ENCODE measurements at regions not wholly inside any gene's neighbourhood (a gene's known extent, or its start where the extent isn't known, plus 50 kb on each side); places are given as distances from the start of the nearest gene placed in this dataset.

GRCh38 chr21:38119793-38120192 lies 137.0 kb upstream of the KCNJ15 start:
- TF ChIP-seq CTCF (IDR thresholded peaks at IDR 0.05; ENCODE audit: low read length) (no peak), EZH2 (optimal IDR thresholded peaks at IDR 0.05; ENCODE audit: low read depth, low read length) (no peak), EZH2phosphoT487 (IDR thresholded peaks at IDR 0.05; ENCODE audit: low read length) (no peak)
